GM21390 (cell line): ENCODE measurements at regions not wholly inside any gene's neighbourhood (a gene's known extent, or its start where the extent isn't known, plus 50 kb on each side); places are given as distances from the start of the nearest gene placed in this dataset.

Experiments
- ATAC-seq: cut with Tn5 transposase; IDR thresholded peaks from one replicate; pipeline ENCODE4 v1.9.1; 2021; ENCODE audit not compliant: unreplicated experiment

DNA sequence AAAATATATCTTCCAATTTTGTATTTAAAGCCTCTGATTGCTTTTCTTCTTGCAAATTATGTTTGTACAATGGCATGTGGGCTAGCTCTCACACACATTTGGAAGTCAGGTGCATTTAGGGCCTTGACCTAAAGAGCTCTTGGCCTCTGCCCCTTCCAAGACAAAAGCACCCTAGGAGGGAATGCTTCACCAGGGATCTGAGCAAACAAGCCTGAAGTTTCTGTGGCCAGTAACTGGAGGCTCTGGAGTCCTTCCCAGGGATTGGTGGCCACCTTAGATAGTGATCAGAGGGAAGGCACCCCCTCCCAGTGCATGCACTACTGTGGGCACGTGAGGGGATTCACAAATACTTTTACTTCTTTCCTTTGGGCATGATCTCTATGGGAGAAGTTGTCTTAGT is 60.3 kb upstream of the DIPK2B start:
- no peak for ATAC-seq

DNA sequence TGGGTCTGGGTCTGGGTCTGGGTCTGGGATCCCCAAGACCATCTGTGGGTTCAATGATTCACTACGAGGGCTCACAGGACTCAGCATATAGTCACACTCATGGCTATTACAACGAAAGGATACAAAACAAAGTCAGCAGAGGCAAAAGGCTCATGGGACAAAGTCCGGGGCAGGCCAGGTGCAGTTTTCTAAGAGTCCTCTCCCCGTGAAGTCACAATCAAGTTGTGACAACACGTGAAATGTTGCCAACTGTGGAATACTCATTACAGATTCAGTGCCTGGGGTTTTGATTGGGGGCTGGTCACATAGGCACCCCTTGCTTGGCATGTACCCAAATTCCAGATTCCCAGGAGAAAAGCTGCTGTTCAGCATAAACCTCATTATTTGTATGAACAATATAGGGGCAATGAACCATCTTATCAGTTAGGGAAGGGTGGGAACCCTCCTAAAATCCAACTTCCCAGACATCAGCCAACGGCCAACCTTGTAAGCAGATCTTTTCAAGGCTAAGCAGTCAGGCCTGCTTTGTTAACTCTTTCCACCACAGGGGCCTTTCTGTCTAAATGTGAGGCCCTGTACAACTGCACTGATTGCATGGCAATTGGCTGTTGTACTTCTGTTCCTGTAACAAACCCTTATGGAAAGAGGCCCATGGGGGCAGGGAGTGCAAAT is 58.2 kb upstream of the DIPK2B start:
- ATAC-seq: no peak
